NAMALWA (cell line): ENCODE measurements at regions not wholly inside any gene's neighbourhood (a gene's known extent, or its start where the extent isn't known, plus 50 kb on each side); places are given as distances from the start of the nearest gene placed in this dataset.

ENCODE experiments used
- DNase-seq: peaks from one replicate; pipeline ENCODE4 v3.0.0-alpha.2; 2015; ENCODE audit warnings: low spot score

- no peak for DNase-seq
Observed at GRCh38 chr7:81648716-81649115, 121.1 kb downstream of the HGF start.

DNA sequence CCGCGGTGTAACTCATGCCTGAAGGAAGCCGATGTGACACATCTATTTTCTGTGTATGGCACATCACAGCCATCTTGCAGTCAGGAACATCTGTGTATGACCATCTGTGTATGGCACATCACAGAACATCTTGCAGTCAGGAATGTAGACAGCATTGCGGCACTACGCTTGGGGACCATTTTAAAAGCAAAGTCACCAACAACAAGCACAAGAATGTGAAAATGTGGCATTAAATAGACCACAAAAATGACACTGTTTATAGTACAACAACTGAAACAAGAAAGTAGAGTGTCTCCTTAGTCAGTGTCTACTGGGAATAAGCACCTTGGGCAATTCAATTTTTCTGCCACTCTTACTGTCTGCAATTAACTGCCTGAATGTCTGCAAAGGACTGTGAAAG is 124.4 kb downstream of the HGF start:
- no peak for DNase-seq

- DNase-seq, result no peak
Observed at GRCh38 chr7:81641873-81642272, 128.0 kb downstream of the HGF start.

GRCh38 chr7:81638198-81638597 is 131.6 kb downstream of the HGF start:
- DNase-seq, result no peak

GRCh38 chr7:81637534-81637933 is 132.3 kb downstream of the HGF start:
- no peak for DNase-seq

DNA sequence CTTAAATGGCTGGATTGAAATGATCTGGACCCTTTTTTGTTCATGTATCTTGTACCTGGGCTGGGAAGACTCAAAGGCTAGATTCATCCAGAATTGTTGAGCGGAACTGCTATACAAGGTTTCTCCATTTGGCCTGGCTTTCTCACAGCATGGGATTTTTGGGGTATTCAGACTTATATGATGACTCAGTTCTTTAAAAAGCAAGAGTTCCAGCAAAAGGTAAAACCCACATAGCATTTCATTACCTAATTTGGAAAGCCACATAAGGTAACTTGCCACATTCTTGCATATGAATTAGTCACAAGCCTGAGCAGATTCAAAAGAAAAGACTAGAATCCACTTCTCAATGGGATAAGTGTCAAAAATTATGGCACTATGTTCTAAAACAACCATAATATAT is 137.4 kb downstream of the HGF start:
- no peak for DNase-seq

GRCh38 chr7:81630600-81630999 is 139.2 kb downstream of the HGF start:
- no peak for DNase-seq

GRCh38 chr7:81629702-81630101 is 140.1 kb downstream of the HGF start:
- no peak for DNase-seq

GRCh38 chr7:81628951-81629350 is 140.9 kb downstream of the HGF start:
- no peak for DNase-seq

DNA sequence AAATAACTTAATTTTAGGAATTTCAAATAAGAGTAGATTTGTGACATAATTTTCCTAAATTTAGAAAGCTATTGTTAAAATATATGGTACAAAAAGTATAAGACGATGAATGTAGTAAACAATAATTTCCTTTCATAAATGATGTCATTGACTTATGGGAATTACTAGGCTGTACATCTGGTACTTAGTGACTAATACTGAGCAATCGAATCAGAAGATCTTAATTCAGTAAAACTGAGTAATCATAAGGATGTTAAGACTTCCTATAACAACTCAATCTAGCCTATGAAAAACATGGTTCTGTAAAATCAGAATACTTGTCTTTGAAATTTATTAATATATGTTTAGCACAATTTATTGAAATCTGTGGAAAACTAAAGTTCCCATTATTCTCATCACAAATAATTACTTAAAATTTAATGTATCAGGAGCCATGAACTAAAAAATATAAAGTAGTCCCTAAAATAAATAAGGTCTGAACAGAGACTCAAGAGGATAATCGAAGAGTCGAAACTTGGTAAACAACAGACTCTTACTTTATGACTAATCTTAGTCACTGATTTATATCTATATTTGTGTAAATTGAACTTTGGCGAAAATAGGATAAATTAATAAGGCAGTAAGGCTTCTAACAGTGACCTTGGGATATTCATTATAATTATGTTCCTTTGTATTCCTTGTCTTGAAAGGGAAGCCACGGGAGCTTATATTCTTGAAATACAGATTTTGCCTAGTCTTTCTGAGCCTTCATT is 142.1 kb downstream of the HGF start:
- DNase-seq, result no peak

DNA sequence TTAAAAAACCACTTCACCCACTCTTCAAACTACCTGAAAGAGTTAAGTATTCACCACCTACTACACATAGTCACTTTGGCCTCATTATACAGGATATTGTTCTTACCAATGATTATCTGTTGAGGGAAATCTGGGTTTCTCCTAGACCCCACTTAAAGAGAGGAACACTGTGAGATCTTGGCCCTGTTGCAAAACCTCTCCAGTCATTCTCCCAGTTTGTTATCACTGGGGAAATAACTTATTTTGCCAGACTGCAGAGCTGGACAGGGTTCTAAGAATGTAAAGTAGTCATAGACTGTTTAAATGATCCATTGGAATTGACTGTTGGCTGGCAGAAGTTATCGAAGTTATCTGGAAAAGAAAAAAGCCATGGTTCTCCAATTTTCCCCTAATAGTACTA is 143.8 kb downstream of the HGF start:
- no peak for DNase-seq

DNA sequence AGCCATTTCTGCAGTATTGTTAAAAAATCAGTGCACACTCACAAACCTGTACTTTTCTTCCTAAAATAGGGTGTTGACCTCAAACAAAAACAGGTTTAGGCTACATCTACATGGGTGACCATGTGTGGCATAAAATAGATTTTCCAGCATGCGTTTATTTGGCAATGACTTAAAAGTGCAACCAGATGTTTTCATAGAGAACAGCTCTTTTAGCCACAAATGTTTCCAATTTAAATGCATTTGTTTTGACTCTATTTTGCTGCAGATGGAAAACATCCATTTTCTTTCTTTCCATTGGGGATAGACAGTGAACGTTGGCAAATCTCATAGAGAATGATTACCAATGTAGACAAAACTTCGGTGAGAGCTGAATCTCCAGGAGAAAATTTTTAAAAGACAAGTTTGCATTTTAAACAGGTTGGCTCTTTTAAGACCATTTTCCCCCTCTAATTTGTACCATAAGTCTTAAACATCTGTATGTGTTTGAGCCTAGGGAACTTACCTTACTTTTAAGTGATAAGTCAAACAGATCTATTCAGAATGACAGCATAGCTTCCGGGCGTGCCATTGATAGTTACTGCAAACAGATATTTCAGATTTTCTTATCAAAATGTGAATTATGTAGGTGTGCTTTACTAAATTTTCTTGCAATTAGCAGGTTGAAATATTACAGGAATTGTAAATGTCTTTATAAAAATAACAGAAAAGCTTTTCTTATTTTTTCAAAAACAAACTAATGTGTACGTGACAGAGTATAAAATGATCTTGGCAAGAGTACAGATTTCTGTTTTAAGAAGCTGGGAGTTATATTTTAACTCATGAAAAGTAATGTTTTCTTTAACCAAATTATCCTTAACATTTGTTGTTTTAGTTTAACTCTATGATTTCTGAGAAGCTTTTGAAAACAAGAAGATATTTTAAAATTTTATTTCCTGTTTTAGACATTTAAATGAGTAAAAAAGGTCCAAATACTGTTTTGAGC is 144.9 kb downstream of the HGF start:
- no peak for DNase-seq

- no peak for DNase-seq
Observed at GRCh38 chr7:81624021-81624592, 145.7 kb downstream of the HGF start.

DNA sequence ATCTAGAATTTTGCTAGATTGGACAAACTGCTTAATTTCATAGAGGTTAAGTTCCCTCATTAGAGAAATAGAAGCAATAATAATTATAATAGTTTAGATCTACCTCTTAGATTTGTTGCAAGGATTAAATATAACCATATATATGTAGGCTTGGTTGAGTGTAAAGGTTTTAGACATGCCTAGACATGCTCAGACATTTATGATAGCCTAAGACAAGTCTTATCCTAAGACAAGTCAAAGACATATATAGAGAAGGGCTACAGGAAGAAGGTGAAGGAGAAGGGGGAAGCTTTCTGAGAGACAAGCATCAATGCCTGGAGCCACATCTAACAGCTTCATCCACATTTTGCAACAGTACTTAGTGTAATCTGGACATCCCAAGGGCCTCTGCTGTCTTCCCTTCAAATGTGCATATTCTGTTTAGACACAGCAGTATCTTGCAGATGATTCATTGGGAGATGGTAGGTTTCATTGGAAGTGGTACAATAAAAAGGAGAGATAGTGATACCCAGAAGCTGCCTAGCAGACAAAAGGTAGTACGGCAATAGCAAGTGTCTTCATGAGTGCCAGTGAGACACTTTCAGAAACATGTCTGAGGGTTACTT is 146.5 kb downstream of the HGF start:
- DNase-seq, result no peak

DNA sequence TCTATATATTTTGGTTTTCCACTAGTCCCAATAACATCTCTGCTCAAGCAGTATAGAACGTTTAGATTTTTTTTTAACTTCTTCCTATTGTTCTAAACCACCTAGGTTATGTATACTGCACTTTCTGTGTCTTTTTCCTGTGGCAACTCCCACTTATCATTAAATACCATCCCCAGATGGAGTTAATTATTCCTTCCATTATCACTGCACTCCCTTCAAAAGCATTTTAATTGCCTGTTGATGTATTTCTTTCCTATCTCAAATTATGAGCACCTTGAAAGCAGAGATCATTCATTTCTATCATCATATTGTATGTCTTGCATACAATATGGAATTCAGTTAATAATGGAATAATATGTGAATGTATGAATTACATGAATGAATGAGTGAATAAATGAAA is 148.0 kb downstream of the HGF start:
- no peak for DNase-seq

DNA sequence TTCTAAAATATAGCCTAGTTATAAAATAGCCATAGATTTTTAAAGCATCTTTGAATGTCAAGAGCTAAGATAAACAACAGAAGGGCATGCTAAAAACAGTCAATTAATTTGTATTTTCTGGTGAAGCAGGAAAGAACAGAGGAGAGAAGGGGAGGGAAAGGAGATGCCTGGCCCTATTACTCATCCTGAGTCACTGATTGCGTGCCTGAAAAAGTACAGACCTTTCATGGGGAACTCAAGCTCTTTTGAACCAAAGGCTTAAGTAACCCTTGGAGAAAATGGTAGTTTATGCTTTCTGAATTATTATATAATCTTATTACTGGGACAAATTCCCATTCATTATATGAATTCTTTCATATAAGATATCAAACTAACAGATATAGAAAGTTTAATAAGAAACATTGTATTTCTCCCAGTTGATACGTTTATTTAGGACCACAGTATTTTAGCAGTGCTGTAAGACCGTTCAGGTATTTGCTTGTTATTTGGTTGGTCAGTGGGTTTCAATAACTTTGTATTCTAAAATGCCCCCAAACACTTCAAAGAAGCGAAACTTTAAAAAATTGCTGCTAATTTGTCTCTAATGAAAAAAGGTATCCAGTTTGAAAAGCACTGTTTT is 151.3 kb downstream of the HGF start:
- no peak for DNase-seq

- DNase-seq, result no peak
Observed at GRCh38 chr7:81616951-81617350, 152.9 kb downstream of the HGF start.

GRCh38 chr7:81611805-81612204 is 158.0 kb downstream of the HGF start:
- DNase-seq, result no peak

GRCh38 chr7:81611040-81611439 is 158.8 kb downstream of the HGF start:
- no peak for DNase-seq

GRCh38 chr7:81608748-81609382 is 161.0 kb downstream of the HGF start:
- DNase-seq, result no peak

DNA sequence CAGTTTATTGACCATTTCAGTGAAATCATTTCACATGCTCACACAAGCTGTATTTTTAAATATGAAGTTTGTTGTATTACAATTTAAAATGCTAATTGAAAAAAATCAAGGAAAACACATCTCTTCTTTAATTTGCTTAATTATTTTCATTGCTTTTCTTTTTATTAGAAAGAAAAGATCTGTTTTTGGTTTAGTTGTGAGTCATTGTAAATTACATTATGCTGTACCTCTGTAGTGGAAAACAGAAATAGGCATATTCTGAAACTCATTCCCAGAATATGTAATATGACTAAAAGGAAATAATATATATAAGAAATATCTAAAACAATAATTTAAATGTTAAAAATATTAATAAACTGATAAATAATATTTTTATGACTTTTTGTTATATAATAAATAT is 161.9 kb downstream of the HGF start:
- no peak for DNase-seq
